ENCODE measurements at regions not wholly inside any gene's neighbourhood (a gene's known extent, or its start where the extent isn't known, plus 50 kb on each side); places are given as distances from the start of the nearest gene placed in this dataset.

DNA sequence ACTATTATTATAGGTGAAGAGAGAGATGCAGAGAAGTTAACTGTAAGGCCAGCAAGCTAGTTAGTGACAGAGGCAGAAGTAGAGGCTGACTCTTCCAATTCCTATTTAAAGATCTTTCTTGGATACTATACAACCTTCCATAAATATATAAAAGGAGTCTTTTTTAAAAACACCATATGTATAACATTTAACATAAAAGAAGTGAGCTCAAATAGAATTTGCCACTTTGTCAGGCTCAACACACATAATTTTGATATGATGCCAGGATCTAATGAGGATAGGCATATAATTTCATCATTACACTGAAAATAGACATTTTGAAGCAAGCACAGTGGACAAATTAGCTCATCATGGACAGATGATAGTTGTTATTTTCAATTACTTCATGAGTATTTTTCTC lies 64.1 kb upstream of the MPPED2 start:
- TF ChIP-seq, protein P1, sequence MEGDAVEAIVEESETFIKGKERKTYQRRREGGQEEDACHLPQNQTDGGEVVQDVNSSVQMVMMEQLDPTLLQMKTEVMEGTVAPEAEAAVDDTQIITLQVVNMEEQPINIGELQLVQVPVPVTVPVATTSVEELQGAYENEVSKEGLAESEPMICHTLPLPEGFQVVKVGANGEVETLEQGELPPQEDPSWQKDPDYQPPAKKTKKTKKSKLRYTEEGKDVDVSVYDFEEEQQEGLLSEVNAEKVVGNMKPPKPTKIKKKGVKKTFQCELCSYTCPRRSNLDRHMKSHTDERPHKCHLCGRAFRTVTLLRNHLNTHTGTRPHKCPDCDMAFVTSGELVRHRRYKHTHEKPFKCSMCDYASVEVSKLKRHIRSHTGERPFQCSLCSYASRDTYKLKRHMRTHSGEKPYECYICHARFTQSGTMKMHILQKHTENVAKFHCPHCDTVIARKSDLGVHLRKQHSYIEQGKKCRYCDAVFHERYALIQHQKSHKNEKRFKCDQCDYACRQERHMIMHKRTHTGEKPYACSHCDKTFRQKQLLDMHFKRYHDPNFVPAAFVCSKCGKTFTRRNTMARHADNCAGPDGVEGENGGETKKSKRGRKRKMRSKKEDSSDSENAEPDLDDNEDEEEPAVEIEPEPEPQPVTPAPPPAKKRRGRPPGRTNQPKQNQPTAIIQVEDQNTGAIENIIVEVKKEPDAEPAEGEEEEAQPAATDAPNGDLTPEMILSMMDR (IDR thresholded peaks at IDR 0.05; ENCODE audit: low read length): no peak
- TF ChIP-seq EZH2 (optimal IDR thresholded peaks at IDR 0.05; ENCODE audit: low read depth, low read length): no peak

All from MM.1S (cell line).